Activated CD8-positive, alpha-beta memory T cell treated with anti-CD3 and anti-CD28 coated beads for 48 hours (primary cell): ENCODE measurements at regions not wholly inside any gene's neighbourhood (a gene's known extent, or its start where the extent isn't known, plus 50 kb on each side); places are given as distances from the start of the nearest gene placed in this dataset.
"Not testable (repeated sequence)": the region's sequence is repeated elsewhere in the genome, so short reads cannot be mapped to it uniquely, and the experiment has no call there.

ENCODE experiments used
- DNase-seq, 3 experiments: peaks; one replicate each; pipeline ENCODE4 v3.0.0-alpha.2; 2020; ENCODE audit warnings: low read depth in 2 of 3, low spot score in 2 of 3

GRCh38 chr1:116185161-116185701, 74.0 kb downstream of the MAB21L3 start:
- no peak for DNase-seq

- no peak for DNase-seq
Measured at GRCh38 chr1:116189481-116189880, 78.3 kb downstream of the MAB21L3 start.

- DNase-seq: no peak
Measured at GRCh38 chr1:116191294-116191693, 80.1 kb downstream of the MAB21L3 start.

GRCh38 chr1:116193768-116194167, 82.6 kb downstream of the MAB21L3 start:
- no peak for DNase-seq

- DNase-seq: no peak
Measured at GRCh38 chr1:116194568-116194967, 83.4 kb downstream of the MAB21L3 start.

- no peak for DNase-seq
Measured at GRCh38 chr1:116195077-116195868, 84.1 kb downstream of the MAB21L3 start.

- DNase-seq: not testable (repeated sequence)
Measured at GRCh38 chr1:116200343-116200742, 89.1 kb downstream of the MAB21L3 start.

GRCh38 chr1:116201911-116202310, 90.7 kb downstream of the MAB21L3 start:
- no peak for DNase-seq

- no peak for DNase-seq
Measured at GRCh38 chr1:116203181-116203723, 92.1 kb downstream of the MAB21L3 start.

- no peak for DNase-seq
Measured at GRCh38 chr1:116203920-116204319, 92.7 kb downstream of the MAB21L3 start.

GRCh38 chr1:116205941-116206679, 94.9 kb downstream of the MAB21L3 start:
- no peak for DNase-seq

GRCh38 chr1:116207126-116207735, 96.0 kb downstream of the MAB21L3 start:
- DNase-seq: no peak

- DNase-seq: no peak
Measured at GRCh38 chr1:116208136-116208535, 96.9 kb downstream of the MAB21L3 start.

GRCh38 chr1:116211294-116211693, 100.1 kb downstream of the MAB21L3 start:
- no peak for DNase-seq

GRCh38 chr1:116218922-116219321, 107.7 kb downstream of the MAB21L3 start:
- no peak for DNase-seq

- no peak for DNase-seq
Measured at GRCh38 chr1:116219651-116220434, 108.6 kb downstream of the MAB21L3 start.

GRCh38 chr1:116224111-116224510, 112.9 kb downstream of the MAB21L3 start:
- no peak for DNase-seq

GRCh38 chr1:116224561-116224960, 113.4 kb downstream of the MAB21L3 start:
- DNase-seq: no peak

- no peak for DNase-seq
Measured at GRCh38 chr1:116226017-116226416, 114.8 kb downstream of the MAB21L3 start.

- no peak for DNase-seq
Measured at GRCh38 chr1:116228511-116228910, 117.3 kb downstream of the MAB21L3 start.

- DNase-seq: no peak
Measured at GRCh38 chr1:116230712-116231111, 119.5 kb downstream of the MAB21L3 start.
